GM13977 (cell line): ENCODE measurements at regions not wholly inside any gene's neighbourhood (a gene's known extent, or its start where the extent isn't known, plus 50 kb on each side); places are given as distances from the start of the nearest gene placed in this dataset.

ENCODE experiments used
- DNase-seq: peaks from one replicate; pipeline ENCODE4 v3.0.0; 2012; ENCODE audit warnings: low spot score
- CTCF ChIP-seq: IDR thresholded peaks from 2 replicates; pipeline ENCODE4 v1.5.1; 2012; ENCODE audit warnings: mild to moderate bottlenecking, control low read depth; ENCODE audit not compliant: insufficient read depth; ENCODE audit errors: extremely low read depth, missing control alignments
- in situ Hi-C: fragments of 300-500 bp; cut with MboI; formaldehyde crosslinking; loops from one replicate; pipeline ENCODE4 v1.12.0; 2022; ENCODE audit warnings: low sequenced_read_pairs, low pct_unique_long_range_greater_than_20kb, mixed read lengths, inconsistent platforms; ENCODE audit not compliant: unreplicated experiment

GRCh38 chr6:165034271-165034741, 275.1 kb downstream of the C6orf118 start:
- DNase-seq, result no peak
- in situ Hi-C loops, result no loop called here
- no peak for TF ChIP-seq CTCF

- no peak for DNase-seq
- no peak for TF ChIP-seq CTCF
- in situ Hi-C loops, result no loop called here
These were observed 277.9 kb downstream of the C6orf118 start for GRCh38 chr6:165031502-165031901.

- in situ Hi-C loops, result no loop called here
- no peak for TF ChIP-seq CTCF
- DNase-seq, result no peak
These were observed 284.4 kb downstream of the C6orf118 start for GRCh38 chr6:165025040-165025439.

GRCh38 chr6:165019681-165020080, 289.7 kb downstream of the C6orf118 start:
- in situ Hi-C loops, result no loop called here
- DNase-seq, result no peak
- no peak for TF ChIP-seq CTCF

GRCh38 chr6:165015676-165016075, 293.7 kb downstream of the C6orf118 start:
- TF ChIP-seq CTCF, result no peak
- no peak for DNase-seq

GRCh38 chr6:165013701-165014100, 295.7 kb downstream of the C6orf118 start:
- no peak for DNase-seq
- in situ Hi-C loops, result no loop called here
- no peak for TF ChIP-seq CTCF

More at GRCh38 chr6:165015676-165016075, 293.7 kb downstream of the C6orf118 start:
- in situ Hi-C loops, result no loop called here

GRCh38 chr6:165012183-165012582, 297.2 kb downstream of the C6orf118 start:
- in situ Hi-C loops, result no loop called here
- DNase-seq, result no peak
- no peak for TF ChIP-seq CTCF
